Osteoblast (primary cell): ENCODE measurements at regions not wholly inside any gene's neighbourhood (a gene's known extent, or its start where the extent isn't known, plus 50 kb on each side); places are given as distances from the start of the nearest gene placed in this dataset.

Experiments used
- DNase-seq: peaks from one replicate; pipeline ENCODE4 v3.0.0; 2011; ENCODE audit warnings: low spot score, mixed read lengths; ENCODE audit not compliant: insufficient read length; ENCODE audit errors: missing footprints
- H2AFZ ChIP-seq: 2 replicates; pipeline ENCODE4 v1.6.0; 2011; ENCODE audit warnings: mild to moderate bottlenecking, low read length
- H3K27ac ChIP-seq: 2 replicates; pipeline ENCODE4 v1.5.1; 2011; ENCODE audit warnings: mild to moderate bottlenecking, low read depth, low read length, moderate library complexity
- H3K27me3 ChIP-seq: 2 replicates; pipeline ENCODE4 v1.6.0; 2012; ENCODE audit warnings: mild to moderate bottlenecking, control low read depth, inconsistent platforms, low read length, moderate library complexity; ENCODE audit not compliant: insufficient read depth
- H3K36me3 ChIP-seq: 2 replicates; pipeline ENCODE4 v1.5.1; 2011; ENCODE audit warnings: mild to moderate bottlenecking, low read length, control low read depth, moderate library complexity; ENCODE audit not compliant: insufficient read depth
- H3K4me1 ChIP-seq: 2 replicates; pipeline ENCODE4 v1.5.1; 2011; ENCODE audit warnings: mild to moderate bottlenecking, low read length, control low read depth, moderate library complexity; ENCODE audit not compliant: insufficient read depth
- H3K4me2 ChIP-seq: 2 replicates; pipeline ENCODE4 v1.6.0; 2011; ENCODE audit warnings: mild to moderate bottlenecking, low read length; ENCODE audit not compliant: insufficient read depth
- H3K4me3 ChIP-seq: fragments of 200-600 bp; sonication (generic); 3 replicates; pipeline ENCODE4 v1.5.1; 2012; ENCODE audit warnings: mild to moderate bottlenecking, low read length, inconsistent platforms; ENCODE audit not compliant: insufficient read depth
- H3K79me2 ChIP-seq: 2 replicates; pipeline ENCODE4 v1.6.0; 2012; ENCODE audit warnings: mild to moderate bottlenecking, low read length, control low read depth, inconsistent platforms; ENCODE audit not compliant: insufficient read depth
- H3K9me3 ChIP-seq: 2 replicates; pipeline ENCODE4 v1.5.1; 2011; ENCODE audit warnings: low read depth, low read length, control low read depth
- H4K20me1 ChIP-seq: 2 replicates; pipeline ENCODE4 v1.6.0; 2012; ENCODE audit warnings: mild to moderate bottlenecking, low read length, control low read depth; ENCODE audit not compliant: insufficient read depth
- CTCF ChIP-seq: IDR thresholded peaks from 2 replicates; pipeline ENCODE4 v1.5.1; 2011; ENCODE audit warnings: mild to moderate bottlenecking, low read depth, low read length, moderate library complexity; ENCODE audit errors: extremely low read depth

GRCh38 chr14:100467046-100467750, 120.0 kb downstream of the BEGAIN start:
- no peaks in the 10 kb centered on the region for H3K27me3 ChIP-seq
- peaks cover 6% of the 10 kb centered on the region for H4K20me1 ChIP-seq
- no peak for TF ChIP-seq CTCF
- no peak overlapping the region for H3K27ac ChIP-seq
- H3K4me2 ChIP-seq = no peak overlapping the region
- H3K79me2 ChIP-seq = no peaks in the 10 kb centered on the region
- no peaks in the 10 kb centered on the region for H3K4me1 ChIP-seq
- no peak overlapping the region for H3K4me3 ChIP-seq
- H3K36me3 ChIP-seq = no peaks in the 10 kb centered on the region
- H2AFZ ChIP-seq = no peak overlapping the region
- no peaks in the 10 kb centered on the region for H3K9me3 ChIP-seq
- no peak for DNase-seq

- no peak for TF ChIP-seq CTCF
- H3K4me3 ChIP-seq = no peak overlapping the region
- peaks cover 6% of the 10 kb centered on the region for H4K20me1 ChIP-seq
- H2AFZ ChIP-seq = no peak overlapping the region
- H3K4me1 ChIP-seq = no peaks in the 10 kb centered on the region
- H3K27ac ChIP-seq = no peak overlapping the region
- H3K79me2 ChIP-seq = no peaks in the 10 kb centered on the region
- no peak for DNase-seq
- H3K27me3 ChIP-seq = no peaks in the 10 kb centered on the region
- H3K9me3 ChIP-seq = no peaks in the 10 kb centered on the region
- H3K4me2 ChIP-seq = no peak overlapping the region
- H3K36me3 ChIP-seq = no peaks in the 10 kb centered on the region
Observed at GRCh38 chr14:100467939-100468338, 119.3 kb downstream of the BEGAIN start.

DNA sequence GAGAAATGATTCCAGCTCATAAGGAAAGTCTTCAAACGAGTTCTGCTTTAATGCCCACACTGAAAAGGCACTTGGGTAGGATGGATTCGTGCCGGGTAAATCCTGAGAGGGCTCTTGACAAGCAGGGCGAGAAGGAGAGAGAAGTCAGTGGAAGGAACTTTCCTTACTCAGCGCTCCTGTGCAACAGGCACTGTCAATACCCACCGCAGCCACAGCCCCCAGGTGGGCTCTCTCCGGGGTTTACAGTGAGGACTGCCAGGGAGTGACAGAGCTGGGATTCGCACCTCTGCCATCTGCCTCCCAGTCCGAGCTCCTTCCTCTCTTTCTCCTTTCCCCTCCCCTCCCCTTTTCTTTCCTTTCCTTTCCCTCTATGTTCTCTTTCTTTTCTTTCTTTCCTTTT, 118.7 kb downstream of the BEGAIN start:
- TF ChIP-seq CTCF = no peak
- no peaks in the 10 kb centered on the region for H3K9me3 ChIP-seq

GRCh38 chr14:100469632-100470522, 117.3 kb downstream of the BEGAIN start:
- Histone ChIP-seq H3K4me1 (no peaks in the 10 kb centered on the region), H3K79me2 (no peaks in the 10 kb centered on the region), H3K9me3 (no peaks in the 10 kb centered on the region), H2AFZ (no peak overlapping the region), H4K20me1 (peaks cover 6% of the 10 kb centered on the region), H3K4me3 (no peak overlapping the region), H3K27ac (no peak overlapping the region), H3K27me3 (no peaks in the 10 kb centered on the region), H3K36me3 (no peaks in the 10 kb centered on the region), H3K4me2 (no peak overlapping the region)
- DNase-seq = no peak
- TF ChIP-seq CTCF = no peak

More for the DNA sequence above, 118.7 kb downstream of the BEGAIN start:
- Histone ChIP-seq H3K4me3 (no peak overlapping the region), H3K4me1 (no peaks in the 10 kb centered on the region), H3K36me3 (no peaks in the 10 kb centered on the region), H3K27me3 (no peaks in the 10 kb centered on the region), H3K79me2 (no peaks in the 10 kb centered on the region), H3K4me2 (no peak overlapping the region), H3K27ac (no peak overlapping the region), H2AFZ (no peak overlapping the region), H4K20me1 (peaks cover 6% of the 10 kb centered on the region)
- no peak for DNase-seq
